Epithelial cell of esophagus (primary cell): ENCODE measurements at regions not wholly inside any gene's neighbourhood (a gene's known extent, or its start where the extent isn't known, plus 50 kb on each side); places are given as distances from the start of the nearest gene placed in this dataset.
"Not testable (repeated sequence)": the region's sequence is repeated elsewhere in the genome, so short reads cannot be mapped to it uniquely, and the experiment has no call there.

Experiments
- DNase-seq: peaks from one replicate; pipeline ENCODE4 v3.0.0; 2010; ENCODE audit warnings: low read depth
- H3K4me3 ChIP-seq: 2 replicates; pipeline ENCODE4 v1.5.1; 2011; ENCODE audit warnings: mild to moderate bottlenecking, low read length, control low read depth
- CTCF ChIP-seq: IDR thresholded peaks from 2 replicates; pipeline ENCODE4 v1.5.1; 2011; ENCODE audit warnings: low read depth, mild to moderate bottlenecking, low read length, control low read depth, inconsistent platforms; ENCODE audit not compliant: insufficient read depth; ENCODE audit errors: missing control alignments

- no peak for TF ChIP-seq CTCF
- H3K4me3 ChIP-seq, result no peak overlapping the region
- no peak for DNase-seq
Measured at GRCh38 chr14:98006008-98006407, 1208.8 kb downstream of the VRK1 start.

GRCh38 chr14:98008381-98009113 lies 1211.4 kb downstream of the VRK1 start:
- DNase-seq, result peak; percentile 81
- no peak overlapping the region for H3K4me3 ChIP-seq
- TF ChIP-seq CTCF, result no peak

- DNase-seq, result peak; percentile 4
- not testable (repeated sequence) for H3K4me3 ChIP-seq
Measured at GRCh38 chr14:98009177-98009576, 1212.0 kb downstream of the VRK1 start.

GRCh38 chr14:98010784-98011183 lies 1213.6 kb downstream of the VRK1 start:
- no peak for DNase-seq
- no peak for TF ChIP-seq CTCF
- H3K4me3 ChIP-seq, result no peak overlapping the region

- TF ChIP-seq CTCF, result no peak
- no peak overlapping the region for H3K4me3 ChIP-seq
- peak; percentile 2 for DNase-seq
Measured at GRCh38 chr14:98014851-98015615, 1217.9 kb downstream of the VRK1 start.

GRCh38 chr14:98015921-98016320 lies 1218.7 kb downstream of the VRK1 start:
- TF ChIP-seq CTCF, result no peak
- DNase-seq, result no peak
- H3K4me3 ChIP-seq, result no peak overlapping the region

GRCh38 chr14:98018628-98019027 lies 1221.4 kb downstream of the VRK1 start:
- no peak for DNase-seq
- no peak overlapping the region for H3K4me3 ChIP-seq
- TF ChIP-seq CTCF, result no peak
